GM21360 (cell line): ENCODE measurements at regions not wholly inside any gene's neighbourhood (a gene's known extent, or its start where the extent isn't known, plus 50 kb on each side); places are given as distances from the start of the nearest gene placed in this dataset.
"Not testable (repeated sequence)": the region's sequence is repeated elsewhere in the genome, so short reads cannot be mapped to it uniquely, and the experiment has no call there.

Source experiments
- ATAC-seq: cut with Tn5 transposase; IDR thresholded peaks from one replicate; pipeline ENCODE4 v1.9.1; 2021; ENCODE audit warnings: mild to moderate bottlenecking, moderate library complexity; ENCODE audit not compliant: unreplicated experiment

DNA sequence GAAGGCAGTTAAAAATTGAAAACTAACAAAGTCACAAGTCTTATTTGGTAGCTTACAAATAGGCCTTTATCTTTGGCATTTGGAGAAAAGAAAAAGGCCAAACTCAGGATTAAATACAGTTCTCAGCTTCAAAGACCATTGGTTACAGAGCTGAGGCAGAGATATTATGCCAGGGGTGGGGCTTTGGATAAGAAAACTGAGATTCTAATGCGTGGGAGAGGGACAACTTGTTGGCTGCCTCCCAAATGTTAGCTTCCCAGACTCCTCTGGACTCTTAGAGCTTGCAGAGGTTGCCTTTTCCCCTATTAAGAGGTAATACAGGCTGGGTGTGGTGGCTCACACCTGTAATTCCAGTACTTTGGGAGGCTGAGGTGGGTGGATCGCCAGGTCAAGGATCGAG is 231.8 kb downstream of the SQOR start:
- no peak for ATAC-seq

GRCh38 chr15:45867281-45867680 is 232.5 kb downstream of the SQOR start:
- ATAC-seq = no peak

- no peak for ATAC-seq
Measured at GRCh38 chr15:45868109-45868691, 233.4 kb downstream of the SQOR start.

DNA sequence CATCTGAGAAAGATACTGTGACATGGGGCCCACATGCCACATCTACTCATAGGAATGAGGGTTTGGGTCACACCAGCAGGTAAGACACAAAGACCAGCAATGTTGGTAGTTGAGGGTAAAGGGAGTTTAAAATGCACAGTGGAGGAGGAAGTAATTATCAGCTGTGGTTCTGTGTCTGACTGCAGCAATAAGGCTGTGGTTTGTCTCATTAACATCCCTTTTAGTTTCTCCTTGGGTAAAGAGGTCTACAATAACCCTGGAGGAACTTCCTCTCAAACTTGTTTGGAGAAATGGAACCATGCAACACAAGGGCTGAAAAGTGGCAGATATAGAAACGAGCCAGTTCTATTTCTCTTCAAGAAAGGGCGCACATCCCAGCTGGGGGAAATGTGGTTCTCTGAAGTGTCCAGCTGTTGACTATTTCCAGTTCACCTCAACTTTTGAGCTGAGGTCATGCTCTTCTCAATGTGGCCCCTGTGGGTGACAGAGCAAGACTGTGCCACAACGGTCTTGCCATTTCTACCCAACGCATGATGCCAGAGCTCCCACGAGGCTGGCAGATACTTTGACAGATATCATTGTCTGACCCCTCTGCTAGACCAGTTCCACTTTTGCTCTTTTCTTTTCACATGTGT is 234.3 kb downstream of the SQOR start:
- ATAC-seq = no peak

GRCh38 chr15:45871121-45871855 is 236.5 kb downstream of the SQOR start:
- no peak for ATAC-seq

- ATAC-seq = no peak
Measured at GRCh38 chr15:45873781-45874180, 239.0 kb downstream of the SQOR start.

- ATAC-seq = not testable (repeated sequence)
Measured at GRCh38 chr15:45874566-45874965, 239.7 kb downstream of the SQOR start.

DNA sequence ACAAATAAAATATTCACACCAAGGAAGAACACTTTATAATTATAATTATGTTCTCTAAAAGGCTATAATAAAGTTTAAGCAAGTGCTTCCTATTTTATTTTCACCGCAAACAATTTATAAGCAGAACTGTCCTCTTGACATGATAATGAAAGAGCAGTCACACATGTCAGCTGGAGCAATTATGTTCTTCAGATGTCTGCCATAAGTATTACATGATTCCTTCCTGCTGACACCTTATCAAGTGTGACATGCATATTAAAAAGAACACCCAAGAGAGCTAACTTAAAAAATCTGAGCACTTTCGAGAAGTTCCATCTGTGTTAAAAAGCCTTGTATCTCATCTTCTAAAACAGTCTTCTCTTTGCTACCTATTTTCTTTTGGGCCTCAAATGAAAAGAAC is 249.5 kb downstream of the SQOR start:
- ATAC-seq = no peak

DNA sequence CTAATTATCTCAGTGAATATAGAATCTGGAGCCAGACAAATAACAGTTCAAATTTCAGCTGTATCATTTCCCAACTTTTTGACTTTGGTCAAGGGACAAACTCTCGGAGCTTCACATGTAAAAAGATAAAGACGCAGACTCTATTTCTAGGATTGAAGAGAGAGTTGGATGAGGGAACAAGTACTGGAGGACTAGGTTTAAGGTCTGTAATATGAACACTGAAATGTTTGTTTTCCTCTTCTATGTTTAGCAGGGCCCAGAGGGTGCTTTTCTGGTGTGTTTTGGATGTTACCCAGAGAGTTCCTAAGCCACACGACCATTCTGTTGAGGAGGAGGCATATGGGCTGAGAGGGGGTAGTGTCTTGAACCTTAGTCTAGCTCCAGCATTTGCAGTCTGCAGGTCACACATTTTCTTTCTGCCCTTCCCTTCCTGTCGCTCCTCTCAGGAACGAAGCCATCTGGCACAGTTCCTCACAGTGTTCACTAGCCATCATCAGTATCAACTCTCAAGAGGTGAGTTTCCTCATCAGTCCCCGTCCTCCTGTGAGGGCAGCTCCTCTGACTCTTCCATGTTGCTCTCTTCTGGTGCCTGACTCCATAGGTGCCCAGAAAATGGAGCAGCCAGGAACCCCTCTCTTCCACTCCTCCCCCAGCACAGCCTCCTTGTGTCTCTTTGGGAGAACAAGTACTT is 250.1 kb downstream of the SQOR start:
- no peak for ATAC-seq

DNA sequence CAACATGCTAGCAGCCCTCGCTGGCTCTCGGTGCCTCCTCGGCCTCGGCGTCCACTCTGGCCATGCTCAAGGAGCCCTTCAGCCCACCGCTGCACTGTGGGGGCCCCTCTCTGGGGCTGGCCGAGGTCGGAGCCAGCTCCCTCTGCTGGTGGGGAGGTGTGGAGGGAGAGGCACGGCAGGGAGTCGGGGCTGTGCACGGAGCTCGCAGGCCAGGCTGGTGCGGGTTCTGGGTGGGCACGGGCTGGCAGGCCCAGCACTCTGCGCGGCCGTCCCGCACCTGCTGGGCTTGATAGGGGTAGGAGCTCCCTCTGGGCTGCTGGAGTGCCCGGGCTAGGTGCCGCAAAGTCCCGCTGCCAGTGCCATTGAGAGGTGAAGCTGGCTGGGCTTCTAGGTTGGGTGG is 251.0 kb downstream of the SQOR start:
- ATAC-seq = no peak

DNA sequence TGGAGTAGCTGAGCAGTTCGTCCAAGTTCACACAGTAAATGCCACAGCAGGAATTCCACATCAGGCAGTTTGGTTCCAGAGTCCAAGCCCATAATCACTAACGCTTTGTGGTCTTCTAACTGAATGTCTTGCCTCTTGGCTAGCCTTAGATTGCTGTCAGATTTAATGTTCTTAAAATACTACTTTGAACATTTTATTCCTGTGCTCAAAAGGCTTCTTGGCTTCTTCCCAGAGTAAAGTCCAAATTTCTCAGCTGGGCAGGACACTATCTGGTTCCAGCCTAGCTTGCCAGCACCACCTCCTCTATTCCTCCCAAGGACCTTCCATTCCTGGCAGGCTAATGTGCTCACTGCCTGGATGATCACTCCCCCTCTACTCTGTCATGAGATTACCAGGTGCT is 256.9 kb downstream of the SQOR start:
- ATAC-seq = no peak

DNA sequence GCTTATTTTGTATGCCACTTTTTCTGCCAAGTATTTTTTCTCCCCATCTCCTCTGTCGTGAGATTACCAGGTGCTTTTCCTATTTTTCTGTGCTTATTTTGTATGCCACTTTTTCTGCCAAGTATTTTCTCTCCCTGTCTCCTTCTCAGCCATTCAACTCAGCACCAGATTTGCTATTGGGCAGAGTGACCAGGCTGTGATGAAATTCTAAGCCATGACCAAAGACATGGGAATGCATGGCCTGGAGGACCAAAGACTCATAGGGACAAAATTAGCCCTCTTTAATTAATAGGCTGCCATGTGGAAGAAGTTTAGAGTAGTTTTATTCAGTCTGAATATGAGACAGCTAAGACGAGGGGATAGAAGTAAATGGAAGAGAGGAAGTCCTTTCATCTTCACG is 257.4 kb downstream of the SQOR start:
- ATAC-seq = no peak

DNA sequence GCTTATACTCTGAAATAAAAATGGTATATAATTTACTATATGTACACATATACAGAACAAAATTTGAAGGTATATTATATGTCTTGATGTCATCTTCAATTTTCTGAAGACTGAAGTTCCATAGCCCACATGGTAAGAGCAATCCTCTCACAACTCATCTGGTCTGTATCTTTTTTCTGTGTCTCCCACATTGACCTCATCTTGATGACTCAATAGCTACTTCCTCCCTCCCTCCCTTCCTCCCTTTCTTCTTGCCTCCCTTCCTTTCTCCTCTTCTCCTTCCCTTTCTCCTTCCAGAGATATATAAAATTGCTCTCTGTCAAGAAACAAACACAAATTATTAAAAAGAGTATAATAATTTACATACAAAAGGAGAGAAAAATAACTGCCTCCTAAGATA is 268.5 kb downstream of the SQOR start:
- ATAC-seq = no peak

DNA sequence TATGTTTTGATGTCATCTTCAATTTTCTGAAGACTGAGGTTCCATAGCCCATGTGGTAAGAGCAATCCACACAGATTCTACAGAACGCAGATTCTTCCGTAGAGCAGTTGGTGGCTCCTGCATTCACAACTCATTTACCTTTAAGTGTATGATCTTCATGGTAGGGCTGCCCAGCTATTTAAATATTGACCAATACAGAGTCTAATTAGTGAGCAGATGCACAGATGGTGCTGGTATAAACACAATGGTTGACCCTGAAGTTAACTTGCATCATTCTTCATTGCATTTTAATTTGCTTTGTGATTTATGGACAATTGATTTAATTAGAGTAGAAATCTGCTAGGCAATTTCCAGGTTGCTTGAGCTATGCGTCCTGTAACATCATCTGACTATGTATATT is 269.2 kb downstream of the SQOR start:
- ATAC-seq = no peak

GRCh38 chr15:45906230-45906629 is 271.4 kb downstream of the SQOR start:
- no peak for ATAC-seq

DNA sequence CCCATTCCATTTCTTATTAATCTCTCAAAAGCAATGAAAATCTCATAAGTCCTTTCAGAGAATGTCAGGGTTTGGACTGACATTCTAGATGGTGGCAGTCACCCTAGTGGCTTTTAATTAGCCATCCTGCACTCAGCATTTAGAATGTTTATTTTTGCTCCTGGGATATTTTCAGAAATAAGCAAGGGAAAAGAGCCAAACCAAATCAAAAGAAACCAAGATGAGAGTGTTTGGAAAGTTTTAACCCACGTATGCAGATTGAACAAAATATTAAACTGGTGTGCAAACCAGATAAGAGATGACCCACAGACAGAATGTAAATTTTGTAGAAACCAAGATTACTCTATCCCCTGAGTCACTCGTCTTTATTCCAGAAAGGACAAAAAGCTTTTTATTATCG is 275.8 kb downstream of the SQOR start:
- no peak for ATAC-seq

- ATAC-seq = no peak
Measured at GRCh38 chr15:45913451-45913850, 278.6 kb downstream of the SQOR start.

DNA sequence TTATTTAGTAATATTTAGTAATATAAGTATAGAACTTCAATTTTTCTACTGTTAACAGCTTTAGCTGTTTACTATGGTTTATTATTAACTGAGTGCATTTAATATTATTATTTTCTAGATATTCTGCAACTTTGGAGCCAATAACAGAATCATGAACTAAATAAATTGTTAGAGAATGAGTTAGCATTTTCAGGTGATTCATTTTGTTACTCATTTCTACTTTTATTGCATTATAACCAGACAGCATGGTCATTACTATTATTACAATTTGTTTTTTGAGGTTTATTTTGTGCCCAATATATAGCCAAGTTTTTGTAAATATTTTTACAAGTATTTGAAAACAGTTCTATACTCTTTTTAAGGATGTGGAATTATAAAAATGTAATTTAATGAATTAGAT is 279.6 kb downstream of the SQOR start:
- ATAC-seq = no peak

GRCh38 chr15:45918839-45919238 is 284.0 kb downstream of the SQOR start:
- no peak for ATAC-seq

DNA sequence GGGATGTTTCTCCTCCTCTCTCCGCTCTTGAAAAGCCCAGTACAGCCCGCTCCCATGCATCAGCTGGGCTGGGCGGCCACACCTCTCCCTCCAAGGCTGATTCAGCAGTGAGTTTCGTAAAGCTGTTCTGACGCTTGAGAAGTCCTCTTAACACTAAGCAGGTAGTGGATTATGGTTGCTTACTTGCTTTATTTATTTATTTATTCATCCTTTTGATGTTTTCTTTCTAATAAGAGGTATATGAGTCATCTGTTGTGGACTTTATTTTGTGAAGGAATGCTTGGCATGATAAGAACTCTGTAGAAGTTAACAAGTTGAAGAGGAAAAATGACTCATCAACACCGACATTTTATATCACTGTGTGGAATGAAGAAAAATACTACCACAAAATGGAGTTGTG is 285.0 kb downstream of the SQOR start:
- ATAC-seq = no peak

- ATAC-seq = no peak
Measured at GRCh38 chr15:45921376-45921775, 286.5 kb downstream of the SQOR start.

- no peak for ATAC-seq
Measured at GRCh38 chr15:45921978-45922377, 287.1 kb downstream of the SQOR start.
